ENCODE measurements at regions not wholly inside any gene's neighbourhood (a gene's known extent, or its start where the extent isn't known, plus 50 kb on each side); places are given as distances from the start of the nearest gene placed in this dataset.

DNA sequence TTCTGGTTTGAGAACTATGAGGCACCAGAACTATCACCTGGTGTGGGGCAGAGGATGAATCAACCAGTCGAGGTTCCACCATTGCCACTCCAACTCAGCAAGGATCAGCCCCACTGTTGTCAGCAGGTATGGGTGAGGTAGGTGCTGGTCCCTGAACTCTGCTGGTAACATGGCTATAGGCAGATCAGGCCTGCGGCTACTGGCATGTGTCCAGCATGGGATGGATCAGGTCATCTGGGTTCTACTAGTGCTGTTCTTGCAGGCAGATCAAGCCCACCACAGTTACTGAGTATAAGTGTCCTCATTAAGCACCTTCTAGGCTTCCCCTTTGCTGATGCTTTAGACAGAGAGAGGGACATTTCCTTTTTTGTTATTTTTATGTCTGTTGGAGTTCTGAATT, 71.7 kb downstream of the GABRA6 start:
- no peak overlapping the region for H3K27ac Mint-ChIP-seq (ENCODE audit: unreplicated experiment)
- no TSS peak for BruUV-seq (replicated peaks)

DNA sequence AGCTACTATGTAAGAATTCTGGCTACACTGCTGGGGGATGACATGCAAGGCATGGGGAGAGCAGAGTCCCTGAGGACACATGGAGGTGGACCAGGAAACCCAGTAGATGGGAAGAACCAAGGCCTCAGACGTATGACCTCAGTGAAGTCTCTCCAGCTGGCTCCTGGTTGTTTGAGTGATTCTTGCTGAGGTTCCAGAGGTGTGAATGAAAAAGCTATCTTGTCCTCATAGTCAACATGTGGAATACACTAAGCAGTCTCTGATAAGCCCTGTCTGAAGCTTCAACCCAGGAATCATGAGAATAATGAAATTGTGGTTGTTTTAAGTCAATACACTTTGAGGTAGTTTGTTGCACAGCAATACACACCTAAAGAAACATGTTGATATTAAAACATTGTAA, 78.0 kb downstream of the GABRA6 start:
- Mint-ChIP-seq H3K4me3 (ENCODE audit: low read depth, unreplicated experiment) (no peak overlapping the region), H3K36me3 (ENCODE audit: insufficient read depth, unreplicated experiment) (no peaks in the 10 kb centered on the region), H3K27me3 (ENCODE audit: unreplicated experiment) (no peaks in the 10 kb centered on the region), H3K4me1 (ENCODE audit: low read depth, unreplicated experiment) (no peaks in the 10 kb centered on the region), H3K27ac (ENCODE audit: unreplicated experiment) (no peak overlapping the region), H3K9me3 (ENCODE audit: low read depth, unreplicated experiment) (peaks cover 8% of the 10 kb centered on the region)
- CTCF ChIA-PET = no interaction called here
- intact Hi-C loops (cut with micrococcal nuclease; ENCODE audit: unreplicated experiment) = no loop called here
- no peak for DNase-seq
- BruUV-seq (replicated peaks) = no TSS peak
- TF ChIP-seq, protein P1, sequence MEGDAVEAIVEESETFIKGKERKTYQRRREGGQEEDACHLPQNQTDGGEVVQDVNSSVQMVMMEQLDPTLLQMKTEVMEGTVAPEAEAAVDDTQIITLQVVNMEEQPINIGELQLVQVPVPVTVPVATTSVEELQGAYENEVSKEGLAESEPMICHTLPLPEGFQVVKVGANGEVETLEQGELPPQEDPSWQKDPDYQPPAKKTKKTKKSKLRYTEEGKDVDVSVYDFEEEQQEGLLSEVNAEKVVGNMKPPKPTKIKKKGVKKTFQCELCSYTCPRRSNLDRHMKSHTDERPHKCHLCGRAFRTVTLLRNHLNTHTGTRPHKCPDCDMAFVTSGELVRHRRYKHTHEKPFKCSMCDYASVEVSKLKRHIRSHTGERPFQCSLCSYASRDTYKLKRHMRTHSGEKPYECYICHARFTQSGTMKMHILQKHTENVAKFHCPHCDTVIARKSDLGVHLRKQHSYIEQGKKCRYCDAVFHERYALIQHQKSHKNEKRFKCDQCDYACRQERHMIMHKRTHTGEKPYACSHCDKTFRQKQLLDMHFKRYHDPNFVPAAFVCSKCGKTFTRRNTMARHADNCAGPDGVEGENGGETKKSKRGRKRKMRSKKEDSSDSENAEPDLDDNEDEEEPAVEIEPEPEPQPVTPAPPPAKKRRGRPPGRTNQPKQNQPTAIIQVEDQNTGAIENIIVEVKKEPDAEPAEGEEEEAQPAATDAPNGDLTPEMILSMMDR (IDR thresholded peaks at IDR 0.05; ENCODE audit: unreplicated experiment) = no peak

More for the DNA sequence above, 71.7 kb downstream of the GABRA6 start:
- intact Hi-C loops (cut with micrococcal nuclease; ENCODE audit: unreplicated experiment) = no loop called here
- TF ChIP-seq, protein P1 (IDR thresholded peaks at IDR 0.05; ENCODE audit: unreplicated experiment) = no peak
- no peak for DNase-seq
- no peaks in the 10 kb centered on the region for H3K4me1 Mint-ChIP-seq (ENCODE audit: low read depth, unreplicated experiment)
- H3K9me3 Mint-ChIP-seq (ENCODE audit: low read depth, unreplicated experiment) = peaks cover 13% of the 10 kb centered on the region
- no peaks in the 10 kb centered on the region for H3K27me3 Mint-ChIP-seq (ENCODE audit: unreplicated experiment)
- no peak overlapping the region for H3K4me3 Mint-ChIP-seq (ENCODE audit: low read depth, unreplicated experiment)
- H3K36me3 Mint-ChIP-seq (ENCODE audit: insufficient read depth, unreplicated experiment) = no peaks in the 10 kb centered on the region
- CTCF ChIA-PET = interaction anchor here (0.7 kb wide), 1 partner anchor 1854 kb away, joined by 3 read pairs; no protein-coding TSS in a partner anchor

- H3K9me3 Mint-ChIP-seq (ENCODE audit: low read depth, unreplicated experiment) = peaks cover 9% of the 10 kb centered on the region
- DNase-seq = no peak
- H3K4me3 Mint-ChIP-seq (ENCODE audit: low read depth, unreplicated experiment) = no peak overlapping the region
- no peak overlapping the region for H3K27ac Mint-ChIP-seq (ENCODE audit: unreplicated experiment)
- H3K27me3 Mint-ChIP-seq (ENCODE audit: unreplicated experiment) = no peaks in the 10 kb centered on the region
- BruUV-seq (replicated peaks) = no TSS peak
- no peaks in the 10 kb centered on the region for H3K4me1 Mint-ChIP-seq (ENCODE audit: low read depth, unreplicated experiment)
- CTCF ChIA-PET = no interaction called here
- H3K36me3 Mint-ChIP-seq (ENCODE audit: insufficient read depth, unreplicated experiment) = no peaks in the 10 kb centered on the region
- intact Hi-C loops (cut with micrococcal nuclease; ENCODE audit: unreplicated experiment) = no loop called here
- TF ChIP-seq, protein P1 (IDR thresholded peaks at IDR 0.05; ENCODE audit: unreplicated experiment) = no peak
Observed at GRCh38 chr5:161765611-161766010, 80.1 kb downstream of the GABRA6 start.

GRCh38 chr5:161775891-161776290, 72.0 kb upstream of the GABRA1 start:
- Mint-ChIP-seq H3K27ac (ENCODE audit: unreplicated experiment) (no peak overlapping the region), H3K4me1 (ENCODE audit: low read depth, unreplicated experiment) (no peaks in the 10 kb centered on the region), H3K36me3 (ENCODE audit: insufficient read depth, unreplicated experiment) (no peaks in the 10 kb centered on the region), H3K4me3 (ENCODE audit: low read depth, unreplicated experiment) (no peak overlapping the region), H3K27me3 (ENCODE audit: unreplicated experiment) (no peaks in the 10 kb centered on the region), H3K9me3 (ENCODE audit: low read depth, unreplicated experiment) (peaks cover 18% of the 10 kb centered on the region)
- no peak for DNase-seq
- TF ChIP-seq, protein P1 (IDR thresholded peaks at IDR 0.05; ENCODE audit: unreplicated experiment) = no peak
- BruUV-seq (replicated peaks) = no TSS peak
- CTCF ChIA-PET = no interaction called here
- intact Hi-C loops (cut with micrococcal nuclease; ENCODE audit: unreplicated experiment) = no loop called here
